ENCODE measurements at regions not wholly inside any gene's neighbourhood (a gene's known extent, or its start where the extent isn't known, plus 50 kb on each side); places are given as distances from the start of the nearest gene placed in this dataset.

DNA sequence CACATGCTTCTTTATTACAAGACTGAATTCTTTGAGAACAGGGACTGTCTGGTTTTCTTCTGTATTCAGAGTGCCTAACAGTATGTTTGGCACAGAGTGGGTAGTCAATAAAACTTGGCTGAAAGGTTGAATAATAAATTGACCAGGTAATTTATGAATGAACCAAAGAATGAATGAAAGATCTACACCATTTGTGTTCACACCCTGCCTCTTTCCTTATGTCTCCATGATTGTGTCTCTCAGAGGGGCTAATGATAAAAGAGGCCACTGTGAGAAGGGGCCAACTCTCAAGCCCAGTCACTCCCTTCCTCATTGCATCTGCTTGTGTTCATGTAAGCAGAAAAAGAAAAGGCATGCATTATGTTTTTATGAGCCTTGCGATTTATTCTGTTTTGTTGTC is 569.7 kb upstream of the TENM4 start:
- TF ChIP-seq JUNB (IDR thresholded peaks at IDR 0.05) (no peak), POLR2A (IDR thresholded peaks at IDR 0.05; ENCODE audit: low read depth, low read length) (no peak)
